NB4 (cell line): ENCODE measurements at regions not wholly inside any gene's neighbourhood (a gene's known extent, or its start where the extent isn't known, plus 50 kb on each side); places are given as distances from the start of the nearest gene placed in this dataset.
"Not testable (repeated sequence)": the region's sequence is repeated elsewhere in the genome, so short reads cannot be mapped to it uniquely, and the experiment has no call there.

Source experiments
- DNase-seq: peaks from one replicate; pipeline ENCODE4 v3.0.0; 2010; ENCODE audit warnings: low read depth
- H3K4me3 ChIP-seq: one replicate; pipeline ENCODE4 v1.5.1; 2011; ENCODE audit warnings: mild to moderate bottlenecking, low read depth, low read length, moderate library complexity
- CTCF ChIP-seq: IDR thresholded peaks from one replicate; pipeline ENCODE4 v1.5.1; 2012; ENCODE audit warnings: low read depth, low read length
- MAX ChIP-seq: IDR thresholded peaks from 2 replicates; pipeline ENCODE4 v1.6.1; 2011; ENCODE audit warnings: low read depth, low read length
- MYC ChIP-seq: IDR thresholded peaks from 2 replicates; pipeline ENCODE4 v1.6.1; 2011; ENCODE audit warnings: low read depth, low read length
- POLR2A ChIP-seq: IDR thresholded peaks from 2 replicates; pipeline ENCODE4 v1.6.1; 2011; ENCODE audit warnings: mild to moderate bottlenecking; ENCODE audit not compliant: insufficient read length; ENCODE audit errors: extremely low read depth

- no peak for DNase-seq
- no peak overlapping the region for H3K4me3 ChIP-seq
- TF ChIP-seq CTCF = no peak
- no peak for TF ChIP-seq MAX
- TF ChIP-seq POLR2A = no peak
- TF ChIP-seq MYC = no peak
These were observed 789.5 kb downstream of the DHX35 start for GRCh38 chr20:39751557-39752137.

GRCh38 chr20:39745380-39745779 lies 783.2 kb downstream of the DHX35 start:
- TF ChIP-seq MAX = no peak
- no peak for TF ChIP-seq POLR2A
- no peak for TF ChIP-seq MYC
- no peak for TF ChIP-seq CTCF
- no peak for DNase-seq
- H3K4me3 ChIP-seq = no peak overlapping the region

- no peak overlapping the region for H3K4me3 ChIP-seq
- TF ChIP-seq POLR2A (no peak), MYC (no peak), CTCF (no peak), MAX (no peak)
- DNase-seq = no peak
These were observed 776.5 kb downstream of the DHX35 start for GRCh38 chr20:39738651-39739050.

GRCh38 chr20:39736434-39737327 lies 774.5 kb downstream of the DHX35 start:
- no peak overlapping the region for H3K4me3 ChIP-seq
- DNase-seq = no peak
- TF ChIP-seq POLR2A = no peak
- TF ChIP-seq MAX = no peak
- TF ChIP-seq MYC = no peak
- TF ChIP-seq CTCF = no peak

- not testable (repeated sequence) for H3K4me3 ChIP-seq, DNase-seq
These were observed 763.4 kb downstream of the DHX35 start for GRCh38 chr20:39725513-39725912.

GRCh38 chr20:39719293-39719692 lies 757.1 kb downstream of the DHX35 start:
- DNase-seq = no peak
- H3K4me3 ChIP-seq = no peak overlapping the region
- TF ChIP-seq POLR2A (no peak), CTCF (no peak), MAX (no peak), MYC (no peak)
